Endodermal cell (in vitro differentiated cells): ENCODE measurements at regions not wholly inside any gene's neighbourhood (a gene's known extent, or its start where the extent isn't known, plus 50 kb on each side); places are given as distances from the start of the nearest gene placed in this dataset.

Source experiments
- DNase-seq: peaks from one replicate; pipeline ENCODE4 v3.0.0-alpha.2; 2017
- H3K27ac ChIP-seq: 2 replicates; pipeline ENCODE4 v1.5.1; 2013; ENCODE audit warnings: mild to moderate bottlenecking, low read depth, low read length, moderate library complexity
- H3K27me3 ChIP-seq: 2 replicates; pipeline ENCODE4 v1.6.1; 2013; ENCODE audit warnings: mild to moderate bottlenecking, low read length, moderate library complexity; ENCODE audit not compliant: insufficient read depth, control insufficient read depth, poor library complexity, severe bottlenecking
- H3K36me3 ChIP-seq: 2 replicates; pipeline ENCODE4 v1.7.0; 2013; ENCODE audit warnings: mild to moderate bottlenecking, low read length, moderate library complexity; ENCODE audit not compliant: control insufficient read depth, insufficient read depth
- H3K4me1 ChIP-seq: one replicate; pipeline ENCODE4 v1.7.0; 2013; ENCODE audit warnings: low read length; ENCODE audit not compliant: control insufficient read depth, insufficient read depth
- H3K4me3 ChIP-seq: 2 replicates; pipeline ENCODE4 v1.5.1; 2013; ENCODE audit warnings: mild to moderate bottlenecking, low read length, moderate library complexity
- H3K9ac ChIP-seq: 2 replicates; pipeline ENCODE4 v1.6.1; 2013; ENCODE audit warnings: mild to moderate bottlenecking, low read length, moderate library complexity; ENCODE audit not compliant: poor library complexity, severe bottlenecking; ENCODE audit errors: extremely low read depth
- H3K9me3 ChIP-seq: 2 replicates; pipeline ENCODE4 v1.6.1; 2013; ENCODE audit warnings: mild to moderate bottlenecking, low read length, moderate library complexity; ENCODE audit not compliant: control insufficient read depth
- H3K27ac Mint-ChIP-seq: 2 replicates; pipeline ENCODE4 v1.8.0; 2020; ENCODE audit warnings: mixed read lengths
- H3K27me3 Mint-ChIP-seq: 2 replicates; pipeline ENCODE4 v1.8.0; 2021; ENCODE audit warnings: mild to moderate bottlenecking, mixed read lengths; ENCODE audit not compliant: insufficient read depth
- H3K36me3 Mint-ChIP-seq: 2 replicates; pipeline ENCODE4 v1.8.0; 2020; ENCODE audit warnings: low read depth, mixed read lengths
- H3K4me1 Mint-ChIP-seq: 2 replicates; pipeline ENCODE4 v1.8.0; 2020; ENCODE audit warnings: mixed read lengths
- H3K4me3 Mint-ChIP-seq: 2 replicates; pipeline ENCODE4 v1.8.0; 2020; ENCODE audit warnings: mild to moderate bottlenecking, moderate library complexity, mixed read lengths
- H3K9me3 Mint-ChIP-seq: 2 replicates; pipeline ENCODE4 v1.8.0; 2020; ENCODE audit warnings: mild to moderate bottlenecking, mixed read lengths
- WGBS, 2 experiments: methylation state at CpG; one replicate each; pipeline versions ENCODE4 v1.1.5 to v1.1.7; 2013; ENCODE audit warnings: missing lambda C conversion rate in 2 of 2, mixed read lengths in 1 of 2; ENCODE audit not compliant: insufficient coverage in 1 of 2, insufficient read length in 1 of 2; 5-methylcytosine and 5-hydroxymethylcytosine counted together
- TF ChIP-seq, protein P1 (sequence below): fragments of 200-600 bp; sonication (generic); conservative IDR thresholded peaks from 2 replicates; pipeline ENCODE4 v1.5.0; 2021; ENCODE audit warnings: antibody characterized with exemption, mild to moderate bottlenecking

DNA sequence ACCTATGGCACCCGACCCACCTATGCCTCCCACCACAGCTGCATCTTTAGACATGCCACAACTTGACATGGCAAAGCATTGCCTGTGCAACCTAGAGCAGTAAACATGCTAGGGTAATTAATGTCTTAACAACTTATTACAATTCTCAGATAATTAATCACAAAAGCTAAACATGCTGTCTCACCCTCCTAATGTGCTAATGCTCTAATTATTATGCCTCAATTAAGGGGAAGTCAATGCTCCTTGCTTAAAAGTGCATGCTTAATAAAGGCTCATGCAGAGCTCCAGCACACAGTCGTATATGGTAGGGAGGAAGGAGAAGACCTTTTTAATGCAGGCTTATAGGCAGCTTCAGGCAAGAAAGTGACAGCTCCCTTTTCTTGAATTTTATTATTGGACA lies 396.0 kb downstream of the SEC16B start:
- Mint-ChIP-seq H3K9me3 (no peaks in the 10 kb centered on the region), H3K36me3 (no peaks in the 10 kb centered on the region), H3K27ac (no peak overlapping the region), H3K4me1 (no peaks in the 10 kb centered on the region), H3K4me3 (no peak overlapping the region), H3K27me3 (peaks cover 25% of the 10 kb centered on the region)
- Histone ChIP-seq H3K27me3 (peaks cover 70% of the 10 kb centered on the region), H3K4me1 (no peaks in the 10 kb centered on the region), H3K4me3 (no peak overlapping the region), H3K27ac (no peak overlapping the region), H3K9ac (no peak overlapping the region), H3K9me3 (no peaks in the 10 kb centered on the region), H3K36me3 (no peaks in the 10 kb centered on the region)
- no peak for DNase-seq
- TF ChIP-seq, protein P1, sequence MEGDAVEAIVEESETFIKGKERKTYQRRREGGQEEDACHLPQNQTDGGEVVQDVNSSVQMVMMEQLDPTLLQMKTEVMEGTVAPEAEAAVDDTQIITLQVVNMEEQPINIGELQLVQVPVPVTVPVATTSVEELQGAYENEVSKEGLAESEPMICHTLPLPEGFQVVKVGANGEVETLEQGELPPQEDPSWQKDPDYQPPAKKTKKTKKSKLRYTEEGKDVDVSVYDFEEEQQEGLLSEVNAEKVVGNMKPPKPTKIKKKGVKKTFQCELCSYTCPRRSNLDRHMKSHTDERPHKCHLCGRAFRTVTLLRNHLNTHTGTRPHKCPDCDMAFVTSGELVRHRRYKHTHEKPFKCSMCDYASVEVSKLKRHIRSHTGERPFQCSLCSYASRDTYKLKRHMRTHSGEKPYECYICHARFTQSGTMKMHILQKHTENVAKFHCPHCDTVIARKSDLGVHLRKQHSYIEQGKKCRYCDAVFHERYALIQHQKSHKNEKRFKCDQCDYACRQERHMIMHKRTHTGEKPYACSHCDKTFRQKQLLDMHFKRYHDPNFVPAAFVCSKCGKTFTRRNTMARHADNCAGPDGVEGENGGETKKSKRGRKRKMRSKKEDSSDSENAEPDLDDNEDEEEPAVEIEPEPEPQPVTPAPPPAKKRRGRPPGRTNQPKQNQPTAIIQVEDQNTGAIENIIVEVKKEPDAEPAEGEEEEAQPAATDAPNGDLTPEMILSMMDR = no peak
- WGBS, 2 experiments = 87 to 92% methylated on average over 1 to 2 of the region's 2 CpGs

DNA sequence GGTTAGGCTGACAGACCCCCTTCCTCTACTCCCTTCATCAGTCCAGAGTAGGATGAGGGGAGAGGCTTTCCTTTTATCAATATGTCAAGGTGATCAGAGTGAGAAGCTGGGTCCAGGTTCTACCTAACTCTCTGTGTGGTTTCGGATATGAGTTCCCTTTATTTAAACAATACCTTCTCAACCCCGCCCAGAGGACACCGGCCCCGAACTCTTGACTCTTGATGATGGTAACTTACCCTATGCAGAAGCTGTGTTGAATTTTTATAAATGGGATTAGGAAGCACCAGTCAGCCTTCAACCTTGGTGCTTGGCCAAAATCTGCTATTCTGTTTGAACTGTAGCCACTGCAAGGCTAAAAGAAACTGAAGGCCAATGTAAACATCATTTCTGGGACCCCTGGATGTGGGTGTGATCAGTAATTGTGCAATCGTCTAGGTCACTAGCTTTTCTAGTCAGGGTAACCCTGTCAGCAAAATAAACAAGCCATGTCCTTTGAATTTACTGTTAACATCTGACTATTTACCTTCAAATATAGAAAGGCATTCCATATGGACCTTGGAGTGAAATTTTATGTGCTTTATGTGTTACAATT lies 398.3 kb downstream of the SEC16B start:
- 94% methylated on average over 5 of the region's 5 CpGs; no CpG with 5 or more reads in 1 of the 2 experiments for WGBS, 2 experiments
- H3K4me1 ChIP-seq = no peaks in the 10 kb centered on the region
- DNase-seq = no peak
- Mint-ChIP-seq H3K9me3 (no peaks in the 10 kb centered on the region), H3K36me3 (no peaks in the 10 kb centered on the region), H3K27ac (no peak overlapping the region), H3K4me1 (no peaks in the 10 kb centered on the region), H3K4me3 (no peak overlapping the region), H3K27me3 (peaks cover 39% of the 10 kb centered on the region)
- no peaks in the 10 kb centered on the region for H3K9me3 ChIP-seq
- H3K9ac ChIP-seq = no peak overlapping the region
- peaks cover 75% of the 10 kb centered on the region for H3K27me3 ChIP-seq
- no peak overlapping the region for H3K27ac ChIP-seq
- H3K36me3 ChIP-seq = no peaks in the 10 kb centered on the region
- TF ChIP-seq, protein P1 = no peak
- H3K4me3 ChIP-seq = no peak overlapping the region

DNA sequence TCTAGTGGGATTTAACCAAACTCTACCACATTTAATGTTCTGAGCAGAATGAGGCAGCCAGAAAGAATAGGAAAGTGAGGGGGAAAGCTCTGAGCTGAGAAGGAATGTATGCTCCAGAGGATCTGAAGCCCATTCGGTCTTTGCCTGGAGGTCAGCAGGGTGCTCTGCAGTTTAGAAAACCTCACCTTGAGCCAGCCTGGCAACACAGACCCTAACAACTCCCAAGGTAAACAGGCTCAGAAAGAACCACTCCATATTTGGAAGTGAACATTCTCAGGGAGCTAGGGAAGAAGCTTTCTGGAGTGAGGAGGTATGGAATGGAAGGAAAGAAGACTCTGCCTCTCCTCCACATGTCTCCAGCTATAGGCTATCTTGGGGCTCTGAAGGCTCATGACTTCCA lies 398.8 kb downstream of the SEC16B start:
- DNase-seq = peak; percentile 59
- WGBS, 2 experiments = 48% methylated on average over 1 of the region's 1 CpG; no CpG with 5 or more reads in 1 of the 2 experiments
- no peak overlapping the region for H3K4me3 Mint-ChIP-seq
- H3K4me1 Mint-ChIP-seq = no peaks in the 10 kb centered on the region
- peaks cover 39% of the 10 kb centered on the region for H3K27me3 Mint-ChIP-seq
- Histone ChIP-seq H3K4me3 (no peak overlapping the region), H3K4me1 (no peaks in the 10 kb centered on the region), H3K27me3 (peaks cover 75% of the 10 kb centered on the region), H3K27ac (no peak overlapping the region), H3K36me3 (no peaks in the 10 kb centered on the region), H3K9ac (no peak overlapping the region), H3K9me3 (no peaks in the 10 kb centered on the region)
- no peaks in the 10 kb centered on the region for H3K36me3 Mint-ChIP-seq
- H3K9me3 Mint-ChIP-seq = no peaks in the 10 kb centered on the region
- TF ChIP-seq, protein P1 = no peak
- H3K27ac Mint-ChIP-seq = no peak overlapping the region
